ENCODE measurements at regions not wholly inside any gene's neighbourhood (a gene's known extent, or its start where the extent isn't known, plus 50 kb on each side); places are given as distances from the start of the nearest gene placed in this dataset.

DNA sequence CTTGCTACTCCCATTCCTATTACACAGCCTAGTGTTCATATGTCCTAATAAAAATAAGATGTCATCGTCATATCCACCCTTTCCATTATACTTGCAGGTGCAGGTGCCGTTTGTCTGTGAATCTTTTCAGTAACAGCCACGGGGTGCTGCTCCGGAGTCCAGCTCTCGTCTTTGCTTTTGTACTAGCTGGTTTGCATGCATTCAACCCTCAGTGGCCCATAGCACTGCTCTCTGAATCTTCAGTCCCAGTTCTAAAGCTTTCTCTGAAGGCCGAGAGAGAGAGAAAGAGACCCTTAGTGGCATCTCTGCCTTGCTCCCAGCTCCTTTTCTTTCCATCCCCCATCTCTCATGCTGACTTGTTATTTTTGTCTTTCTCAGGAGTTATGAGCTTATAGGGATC is 468.5 kb downstream of the TMEM232 start:
- Mint-ChIP-seq H3K4me1 (peaks cover 6% of the 10 kb centered on the region), H3K9me3 (no peaks in the 10 kb centered on the region), H3K36me3 (ENCODE audit: low read depth) (no peaks in the 10 kb centered on the region), H3K27me3 (ENCODE audit: insufficient read depth, low read depth, poor library complexity) (no peaks in the 10 kb centered on the region), H3K27ac (no peak overlapping the region), H3K4me3 (no peak overlapping the region)
- ATAC-seq (no peak), DNase-seq (ENCODE audit: low spot score) (no peak)
- no peak for TF ChIP-seq STAT1 (IDR thresholded peaks at IDR 0.05; ENCODE audit: unreplicated experiment)
- TF ChIP-seq EZH2phosphoT487 (IDR thresholded peaks at IDR 0.05; ENCODE audit: unreplicated experiment) = no peak
- no peak for TF ChIP-seq NANOG (IDR thresholded peaks at IDR 0.05; ENCODE audit: borderline replicate concordance)
- TF ChIP-seq ZNF114 (CRISPR knock-in tag; IDR thresholded peaks at IDR 0.05) = no peak
- Histone ChIP-seq H3F3A (replicated peaks; ENCODE audit: low read depth) (no peaks in the 10 kb centered on the region), H3K9me2 (ENCODE audit: insufficient read depth) (no peaks in the 10 kb centered on the region), H3K27ac (ENCODE audit: low read depth) (no peak overlapping the region), H2AFZ (peak overlapping the region; percentile 82), H4K20me1 (replicated peaks; ENCODE audit: insufficient read depth) (no peaks in the 10 kb centered on the region), H3K4me1 (ENCODE audit: insufficient read depth) (no peaks in the 10 kb centered on the region; the same call in 1 of the 2 replicates), H3K4me2 (no peak overlapping the region), H3K36me3 (ENCODE audit: insufficient read depth) (no peaks in the 10 kb centered on the region), H3K4me3 (no peak overlapping the region), H3K27me3 (ENCODE audit: insufficient read depth) (no peaks in the 10 kb centered on the region), H3K79me2 (replicated peaks; ENCODE audit: insufficient read depth) (no peaks in the 10 kb centered on the region)

DNA sequence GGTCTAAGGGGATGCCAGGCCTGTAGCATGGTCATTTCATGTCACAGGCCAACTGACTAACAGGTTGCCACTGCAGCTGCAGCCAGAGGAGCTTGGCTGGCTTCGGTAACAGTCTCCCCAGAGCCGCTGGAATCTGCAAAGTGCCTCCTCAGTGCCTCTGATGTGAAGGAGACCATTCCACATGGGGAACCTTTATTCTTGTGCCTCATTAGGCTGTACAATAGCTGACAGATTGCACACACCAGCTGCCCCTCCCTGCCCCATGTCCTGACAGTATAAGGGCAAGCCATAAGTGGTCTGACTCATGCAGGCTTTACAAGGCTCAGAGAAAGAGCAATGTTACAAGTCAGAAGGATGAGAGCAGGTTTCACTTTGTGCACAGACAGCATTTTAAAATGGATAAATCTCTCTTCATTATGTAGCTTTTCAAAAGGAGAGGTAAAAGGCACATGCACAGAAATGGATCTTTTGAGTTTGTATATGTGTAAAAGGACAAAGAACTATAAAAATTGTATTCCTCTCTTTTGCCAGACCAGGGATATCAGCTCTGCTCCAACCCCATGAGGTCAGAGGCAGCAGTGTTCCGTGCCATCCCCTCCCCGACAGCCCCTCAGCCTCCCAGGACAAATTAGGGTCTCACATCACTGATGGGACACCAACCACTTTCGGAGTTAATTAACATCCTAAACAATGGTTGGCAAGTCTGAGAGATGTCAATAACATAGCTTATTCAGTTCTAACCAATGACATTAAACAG is 467.8 kb downstream of the TMEM232 start:
- DNase-seq (ENCODE audit: low spot score) (no peak), ATAC-seq (no peak)
- peak overlapping the region; percentile 82 for H2AFZ ChIP-seq
- no peaks in the 10 kb centered on the region for H3K79me2 ChIP-seq (replicated peaks; ENCODE audit: insufficient read depth)
- Mint-ChIP-seq H3K36me3 (ENCODE audit: low read depth) (no peaks in the 10 kb centered on the region), H3K4me1 (peaks cover 6% of the 10 kb centered on the region), H3K27me3 (ENCODE audit: insufficient read depth, low read depth, poor library complexity) (no peaks in the 10 kb centered on the region), H3K27ac (no peak overlapping the region), H3K4me3 (no peak overlapping the region), H3K9me3 (no peaks in the 10 kb centered on the region)
- H3K27ac ChIP-seq (ENCODE audit: low read depth) = no peak overlapping the region
- no peak overlapping the region for H3K4me2 ChIP-seq
- no peak overlapping the region for H3K4me3 ChIP-seq
- no peaks in the 10 kb centered on the region for H4K20me1 ChIP-seq (replicated peaks; ENCODE audit: insufficient read depth)
- no peaks in the 10 kb centered on the region for H3K36me3 ChIP-seq (ENCODE audit: insufficient read depth)
- H3K27me3 ChIP-seq (ENCODE audit: insufficient read depth) = no peaks in the 10 kb centered on the region
- no peaks in the 10 kb centered on the region; the same call in 1 of the 2 replicates for H3K4me1 ChIP-seq (ENCODE audit: insufficient read depth)
- H3K9me2 ChIP-seq (ENCODE audit: insufficient read depth) = no peaks in the 10 kb centered on the region
- H3F3A ChIP-seq (replicated peaks; ENCODE audit: low read depth) = no peaks in the 10 kb centered on the region
- TF ChIP-seq, protein P1, sequence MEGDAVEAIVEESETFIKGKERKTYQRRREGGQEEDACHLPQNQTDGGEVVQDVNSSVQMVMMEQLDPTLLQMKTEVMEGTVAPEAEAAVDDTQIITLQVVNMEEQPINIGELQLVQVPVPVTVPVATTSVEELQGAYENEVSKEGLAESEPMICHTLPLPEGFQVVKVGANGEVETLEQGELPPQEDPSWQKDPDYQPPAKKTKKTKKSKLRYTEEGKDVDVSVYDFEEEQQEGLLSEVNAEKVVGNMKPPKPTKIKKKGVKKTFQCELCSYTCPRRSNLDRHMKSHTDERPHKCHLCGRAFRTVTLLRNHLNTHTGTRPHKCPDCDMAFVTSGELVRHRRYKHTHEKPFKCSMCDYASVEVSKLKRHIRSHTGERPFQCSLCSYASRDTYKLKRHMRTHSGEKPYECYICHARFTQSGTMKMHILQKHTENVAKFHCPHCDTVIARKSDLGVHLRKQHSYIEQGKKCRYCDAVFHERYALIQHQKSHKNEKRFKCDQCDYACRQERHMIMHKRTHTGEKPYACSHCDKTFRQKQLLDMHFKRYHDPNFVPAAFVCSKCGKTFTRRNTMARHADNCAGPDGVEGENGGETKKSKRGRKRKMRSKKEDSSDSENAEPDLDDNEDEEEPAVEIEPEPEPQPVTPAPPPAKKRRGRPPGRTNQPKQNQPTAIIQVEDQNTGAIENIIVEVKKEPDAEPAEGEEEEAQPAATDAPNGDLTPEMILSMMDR (conservative IDR thresholded peaks at IDR 0.05; ENCODE audit: low read depth in 2 of 2) = no peak
- TF ChIP-seq NANOG (IDR thresholded peaks at IDR 0.05; ENCODE audit: borderline replicate concordance) = no peak
- TF ChIP-seq EZH2 (IDR thresholded peaks at IDR 0.05; ENCODE audit: low read depth, unreplicated experiment) = no peak
- TF ChIP-seq ZNF331 (CRISPR knock-in tag; IDR thresholded peaks at IDR 0.05; ENCODE audit: low read depth) = no peak
- TF ChIP-seq, protein P2, sequence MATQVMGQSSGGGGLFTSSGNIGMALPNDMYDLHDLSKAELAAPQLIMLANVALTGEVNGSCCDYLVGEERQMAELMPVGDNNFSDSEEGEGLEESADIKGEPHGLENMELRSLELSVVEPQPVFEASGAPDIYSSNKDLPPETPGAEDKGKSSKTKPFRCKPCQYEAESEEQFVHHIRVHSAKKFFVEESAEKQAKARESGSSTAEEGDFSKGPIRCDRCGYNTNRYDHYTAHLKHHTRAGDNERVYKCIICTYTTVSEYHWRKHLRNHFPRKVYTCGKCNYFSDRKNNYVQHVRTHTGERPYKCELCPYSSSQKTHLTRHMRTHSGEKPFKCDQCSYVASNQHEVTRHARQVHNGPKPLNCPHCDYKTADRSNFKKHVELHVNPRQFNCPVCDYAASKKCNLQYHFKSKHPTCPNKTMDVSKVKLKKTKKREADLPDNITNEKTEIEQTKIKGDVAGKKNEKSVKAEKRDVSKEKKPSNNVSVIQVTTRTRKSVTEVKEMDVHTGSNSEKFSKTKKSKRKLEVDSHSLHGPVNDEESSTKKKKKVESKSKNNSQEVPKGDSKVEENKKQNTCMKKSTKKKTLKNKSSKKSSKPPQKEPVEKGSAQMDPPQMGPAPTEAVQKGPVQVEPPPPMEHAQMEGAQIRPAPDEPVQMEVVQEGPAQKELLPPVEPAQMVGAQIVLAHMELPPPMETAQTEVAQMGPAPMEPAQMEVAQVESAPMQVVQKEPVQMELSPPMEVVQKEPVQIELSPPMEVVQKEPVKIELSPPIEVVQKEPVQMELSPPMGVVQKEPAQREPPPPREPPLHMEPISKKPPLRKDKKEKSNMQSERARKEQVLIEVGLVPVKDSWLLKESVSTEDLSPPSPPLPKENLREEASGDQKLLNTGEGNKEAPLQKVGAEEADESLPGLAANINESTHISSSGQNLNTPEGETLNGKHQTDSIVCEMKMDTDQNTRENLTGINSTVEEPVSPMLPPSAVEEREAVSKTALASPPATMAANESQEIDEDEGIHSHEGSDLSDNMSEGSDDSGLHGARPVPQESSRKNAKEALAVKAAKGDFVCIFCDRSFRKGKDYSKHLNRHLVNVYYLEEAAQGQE (IDR thresholded peaks at IDR 0.05; ENCODE audit: unreplicated experiment) = no peak
- TF ChIP-seq, protein P3, sequence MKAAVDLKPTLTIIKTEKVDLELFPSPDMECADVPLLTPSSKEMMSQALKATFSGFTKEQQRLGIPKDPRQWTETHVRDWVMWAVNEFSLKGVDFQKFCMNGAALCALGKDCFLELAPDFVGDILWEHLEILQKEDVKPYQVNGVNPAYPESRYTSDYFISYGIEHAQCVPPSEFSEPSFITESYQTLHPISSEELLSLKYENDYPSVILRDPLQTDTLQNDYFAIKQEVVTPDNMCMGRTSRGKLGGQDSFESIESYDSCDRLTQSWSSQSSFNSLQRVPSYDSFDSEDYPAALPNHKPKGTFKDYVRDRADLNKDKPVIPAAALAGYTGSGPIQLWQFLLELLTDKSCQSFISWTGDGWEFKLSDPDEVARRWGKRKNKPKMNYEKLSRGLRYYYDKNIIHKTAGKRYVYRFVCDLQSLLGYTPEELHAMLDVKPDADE (IDR thresholded peaks at IDR 0.05) = no peak
- no peak for TF ChIP-seq STAT1 (IDR thresholded peaks at IDR 0.05; ENCODE audit: unreplicated experiment)
- TF ChIP-seq ZNF114 (CRISPR knock-in tag; IDR thresholded peaks at IDR 0.05) = no peak
- no peak for TF ChIP-seq CREB1 (CRISPR knock-in tag; IDR thresholded peaks at IDR 0.05; ENCODE audit: low read depth)

All from GM23338 (cell line).